ENCODE measurements at regions not wholly inside any gene's neighbourhood (a gene's known extent, or its start where the extent isn't known, plus 50 kb on each side); places are given as distances from the start of the nearest gene placed in this dataset.

- no peak overlapping the region for H3K4me3 ChIP-seq (replicated peaks in 1 of 3; ENCODE audit: insufficient read depth in 1 of 3, low read depth in 2 of 3, low read length in 3 of 3)
- no peak overlapping the region for H2AFZ ChIP-seq (ENCODE audit: low read length)
- FAIRE-seq (no peak), DNase-seq (ENCODE audit: low spot score) (no peak), ATAC-seq (no peak)
- H3K9ac ChIP-seq (ENCODE audit: insufficient read depth, low read depth, low read length), result no peak overlapping the region
- H3K27me3 ChIP-seq (ENCODE audit: control insufficient read depth in 1 of 2, insufficient read depth in 2 of 2, low read length in 2 of 2), result no peaks in the 10 kb centered on the region; a peak in 1 of 5 replicates
- no peaks in the 10 kb centered on the region for H3K36me3 ChIP-seq (replicated peaks in 1 of 2; ENCODE audit: control insufficient read depth in 1 of 2, insufficient read depth in 2 of 2, low read length in 2 of 2)
- no peaks in the 10 kb centered on the region for H3K4me1 ChIP-seq (ENCODE audit: insufficient read depth, low read length)
- H3K79me2 ChIP-seq (ENCODE audit: insufficient read depth, low read length), result no peaks in the 10 kb centered on the region
- no TSS peak for BruUV-seq (replicated peaks)
- CTCF ChIA-PET (ENCODE audit: low intra/inter-chr PET ratio, low total read pairs), result no interaction called here
- no peaks in the 10 kb centered on the region for H3K9me3 ChIP-seq (ENCODE audit: low read length)
- in situ Hi-C loops (cut with HindIII; ENCODE audit: extremely low pct_ligation_motif_present, low pct_unique_long_range_greater_than_20kb) (no loop called here), intact Hi-C loops (cut with micrococcal nuclease; ENCODE audit: unreplicated experiment) (no loop called here)
- POLR2A ChIA-PET, result no interaction called here
- TF ChIP-seq SMAD1 (CRISPR knock-in tag; IDR thresholded peaks at IDR 0.05; ENCODE audit: borderline replicate concordance, low read depth) (no peak), ZNF496 (CRISPR knock-in tag; IDR thresholded peaks at IDR 0.05; ENCODE audit: insufficient replicate concordance) (no peak), ZNF24 (IDR thresholded peaks at IDR 0.05) (no peak), GPBP1L1 (CRISPR knock-in tag; IDR thresholded peaks at IDR 0.05) (no peak)
- 51% methylated on average over 5 of the region's 5 CpGs for WGBS (ENCODE audit: low lambda C conversion rate)
- H3K4me2 ChIP-seq (ENCODE audit: low read depth, low read length), result no peak overlapping the region
- H4K20me1 ChIP-seq (ENCODE audit: insufficient read depth, low read length), result no peaks in the 10 kb centered on the region
- H3K27ac ChIP-seq (ENCODE audit: extremely low read length, insufficient read depth, low read length), result no peak overlapping the region
These were observed 91.2 kb downstream of the ZNF474 start for GRCh38 chr5:122220511-122220910.

GRCh38 chr5:122221857-122222256 lies 90.2 kb upstream of the SNCAIP start:
- Histone ChIP-seq H3K4me2 (ENCODE audit: low read depth, low read length) (no peak overlapping the region), H3K79me2 (ENCODE audit: insufficient read depth, low read length) (no peaks in the 10 kb centered on the region), H3K4me3 (replicated peaks in 1 of 3; ENCODE audit: insufficient read depth in 1 of 3, low read depth in 2 of 3, low read length in 3 of 3) (no peak overlapping the region), H3K9ac (ENCODE audit: insufficient read depth, low read depth, low read length) (no peak overlapping the region), H3K9me3 (ENCODE audit: low read length) (no peaks in the 10 kb centered on the region), H2AFZ (ENCODE audit: low read length) (no peak overlapping the region), H3K36me3 (replicated peaks in 1 of 2; ENCODE audit: control insufficient read depth in 1 of 2, insufficient read depth in 2 of 2, low read length in 2 of 2) (no peaks in the 10 kb centered on the region), H4K20me1 (ENCODE audit: insufficient read depth, low read length) (no peaks in the 10 kb centered on the region), H3K27ac (ENCODE audit: extremely low read length, insufficient read depth, low read length) (no peak overlapping the region), H3K27me3 (ENCODE audit: control insufficient read depth in 1 of 2, insufficient read depth in 2 of 2, low read length in 2 of 2) (no peaks in the 10 kb centered on the region; a peak in 1 of 5 replicates), H3K4me1 (ENCODE audit: insufficient read depth, low read length) (no peaks in the 10 kb centered on the region)
- TF ChIP-seq GPBP1L1 (CRISPR knock-in tag; IDR thresholded peaks at IDR 0.05) (no peak), ZNF441 (CRISPR knock-in tag; IDR thresholded peaks at IDR 0.05; ENCODE audit: borderline replicate concordance) (no peak), ZNF382 (CRISPR knock-in tag; IDR thresholded peaks at IDR 0.05; ENCODE audit: borderline replicate concordance) (no peak), TCF7 (IDR thresholded peaks at IDR 0.05; ENCODE audit: low read depth) (no peak), CSRNP1 (CRISPR knock-in tag; IDR thresholded peaks at IDR 0.05) (no peak), IRF1 (CRISPR knock-in tag; IDR thresholded peaks at IDR 0.05; ENCODE audit: low read depth) (no peak), ZNF431 (CRISPR knock-in tag; IDR thresholded peaks at IDR 0.05; ENCODE audit: borderline replicate concordance, low read depth) (no peak)
- ATAC-seq (peak; percentile 67), DNase-seq (ENCODE audit: low spot score) (no peak), FAIRE-seq (no peak)
- intact Hi-C loops (cut with micrococcal nuclease; ENCODE audit: unreplicated experiment) (no loop called here), in situ Hi-C loops (cut with HindIII; ENCODE audit: extremely low pct_ligation_motif_present, low pct_unique_long_range_greater_than_20kb) (no loop called here)
- POLR2A ChIA-PET, result no interaction called here
- WGBS (ENCODE audit: low lambda C conversion rate), result 16% methylated on average over 4 of the region's 5 CpGs
- CTCF ChIA-PET (ENCODE audit: low intra/inter-chr PET ratio, low total read pairs), result no interaction called here
- BruUV-seq (replicated peaks), result no TSS peak
